GM12878 (cell line): ENCODE measurements at regions not wholly inside any gene's neighbourhood (a gene's known extent, or its start where the extent isn't known, plus 50 kb on each side); places are given as distances from the start of the nearest gene placed in this dataset.

Source experiments
- ATAC-seq: fragments of 200-7000 bp; cut with Tn5 transposase; 3 replicates; pipeline ENCODE4 v1.9.1; 2020; ENCODE audit warnings: mild to moderate bottlenecking, moderate library complexity
- BruUV-seq: library from RNA; stranded (reverse); fragments of 400-500 nt; replicated peaks from 2 replicates; lab custom pipeline; 2021; lab: Mats Ljungman, UMichigan
- CTCF ChIA-PET: fragments of 300-600 bp; sonication (Branson Sonifier 250); formaldehyde crosslinking; extraction: SDS; loops from one replicate; lab custom pipeline; 2021; ENCODE audit warnings: inconsistent platforms; lab: Yijun Ruan, JAX
- POLR2A ChIA-PET: fragments of 350-600 bp; formaldehyde crosslinking; extraction: SDS; loops from one replicate; lab custom pipeline; 2021; ENCODE audit warnings: inconsistent platforms; lab: Charles Lee
- RAD21 ChIA-PET: fragments of 300-600 bp; sonication (Branson Sonifier 250); formaldehyde crosslinking; loops from one replicate; lab custom pipeline; 2023; ENCODE audit warnings: antibody characterized with exemption; ENCODE audit not compliant: unreplicated experiment; lab: Charles Lee
- SMC1A ChIA-PET: fragments of 300-600 bp; sonication (Branson Sonifier 250); formaldehyde crosslinking; loops from one replicate; lab custom pipeline; 2023; ENCODE audit not compliant: unreplicated experiment, uncharacterized antibody; lab: Charles Lee
- DNase-seq: peaks from one replicate; pipeline ENCODE4 v3.0.0-alpha.2; 2011; ENCODE audit warnings: low read depth, low spot score
- FAIRE-seq: peaks from 3 replicates; lab custom pipeline; 2011; peaks lifted over from hg19 to GRCh38; lab: Jason Lieb, UNC
- H2AFZ ChIP-seq: 2 replicates; pipeline ENCODE4 v1.6.0; 2011; ENCODE audit warnings: low read depth, low read length, control low read depth; ENCODE audit not compliant: control insufficient read depth
- H3K27ac ChIP-seq: 2 replicates; pipeline ENCODE4 v1.5.1; 2011; ENCODE audit warnings: control low read depth; ENCODE audit not compliant: control insufficient read depth, insufficient read depth
- H3K27me3 ChIP-seq, 2 experiments: replicated peaks in 1 of 2; 2 replicates each; pipeline versions ENCODE4 v1.6.0 to v1.6.1; 2011; ENCODE audit warnings: low read length in 1 of 2; ENCODE audit not compliant: control insufficient read depth in 2 of 2, insufficient read depth in 2 of 2
- H3K36me3 ChIP-seq, 2 experiments: 2 replicates each; pipeline ENCODE4 v1.5.1; 2011; ENCODE audit warnings: low read length in 1 of 2; ENCODE audit not compliant: control insufficient read depth in 2 of 2, insufficient read depth in 2 of 2
- H3K4me1 ChIP-seq: 2 replicates; pipeline ENCODE4 v1.6.1; 2011; ENCODE audit warnings: mild to moderate bottlenecking, low read length, moderate library complexity, mixed read lengths; ENCODE audit not compliant: control insufficient read depth, insufficient read depth
- H3K4me2 ChIP-seq: 2 replicates; pipeline ENCODE4 v1.6.0; 2011; ENCODE audit warnings: control low read depth; ENCODE audit not compliant: control insufficient read depth, insufficient read depth
- H3K4me3 ChIP-seq: fragments of 200-600 bp; sonication (generic); 2 replicates; pipeline ENCODE4 v1.5.1; 2016
- H3K79me2 ChIP-seq: 2 replicates; pipeline ENCODE4 v1.6.0; 2011; ENCODE audit warnings: low read length; ENCODE audit not compliant: control insufficient read depth, insufficient read depth
- H3K9ac ChIP-seq: 2 replicates; pipeline ENCODE4 v1.8.0; 2011; ENCODE audit warnings: low read length, control low read depth, mixed read lengths; ENCODE audit not compliant: control insufficient read depth, insufficient read depth
- H3K9me3 ChIP-seq: replicated peaks from 3 replicates; pipeline ENCODE4 v1.5.1; 2011; ENCODE audit warnings: mild to moderate bottlenecking, low read length; ENCODE audit not compliant: control insufficient read depth, insufficient read depth
- H4K20me1 ChIP-seq: 2 replicates; pipeline ENCODE4 v1.6.0; 2011; ENCODE audit not compliant: control insufficient read depth, insufficient read depth
- E2F8 ChIP-seq: fragments of 450-650 bp; IDR thresholded peaks from 2 replicates; pipeline ENCODE4 v1.6.1; 2018; ENCODE audit warnings: mild to moderate bottlenecking, low read depth, moderate library complexity; ENCODE audit not compliant: partially characterized antibody
- NFXL1 ChIP-seq: fragments of 450-650 bp; IDR thresholded peaks from 2 replicates; pipeline ENCODE4 v1.6.1; 2017; ENCODE audit warnings: antibody characterized with exemption, mild to moderate bottlenecking, borderline replicate concordance
- NR2C2 ChIP-seq: IDR thresholded peaks from 2 replicates; pipeline ENCODE4 v1.6.1; 2011; ENCODE audit warnings: borderline replicate concordance, low read depth; ENCODE audit not compliant: control insufficient read depth, insufficient read length
- TAF1 ChIP-seq: IDR thresholded peaks from 2 replicates; pipeline ENCODE4 v1.6.1; 2011; ENCODE audit warnings: mild to moderate bottlenecking, low read depth, low read length, borderline replicate concordance
- TCF3 ChIP-seq: IDR thresholded peaks from 2 replicates; pipeline ENCODE4 v1.6.1; 2012; ENCODE audit warnings: low read depth, mild to moderate bottlenecking, low read length, borderline replicate concordance; ENCODE audit not compliant: insufficient read depth
- WGBS: methylation state at CpG from one replicate; pipeline ENCODE4 v1.1.6; 2016; ENCODE audit warnings: low lambda C conversion rate; ENCODE audit not compliant: insufficient replicate concordance, insufficient coverage; ENCODE audit errors: missing lambda C conversion rate; 5-methylcytosine and 5-hydroxymethylcytosine counted together
- in situ Hi-C: fragments of 300-500 bp; cut with MboI; formaldehyde crosslinking; loops from 9 replicates; pipeline ENCODE4 v1.14.3; 2018; ENCODE audit warnings: mixed read lengths
- intact Hi-C: fragments of 100-400 bp; cut with micrococcal nuclease; formaldehyde crosslinking; loops from one replicate; pipeline ENCODE4 v1.14.2; 2022; ENCODE audit not compliant: unreplicated experiment
- TF ChIP-seq, protein P1 (sequence below): IDR thresholded peaks from 2 replicates; pipeline ENCODE4 v1.6.1; 2012; ENCODE audit warnings: low read depth, low read length, improper control_type of control experiment
- TF ChIP-seq, protein P2 (sequence below): IDR thresholded peaks from 2 replicates; pipeline ENCODE4 v1.6.1; 2012; ENCODE audit warnings: low read length, inconsistent platforms
- TF ChIP-seq, protein P3 (sequence below): fragments of 450-650 bp; IDR thresholded peaks from 2 replicates; pipeline ENCODE4 v1.6.1; 2017; ENCODE audit warnings: borderline replicate concordance

DNA sequence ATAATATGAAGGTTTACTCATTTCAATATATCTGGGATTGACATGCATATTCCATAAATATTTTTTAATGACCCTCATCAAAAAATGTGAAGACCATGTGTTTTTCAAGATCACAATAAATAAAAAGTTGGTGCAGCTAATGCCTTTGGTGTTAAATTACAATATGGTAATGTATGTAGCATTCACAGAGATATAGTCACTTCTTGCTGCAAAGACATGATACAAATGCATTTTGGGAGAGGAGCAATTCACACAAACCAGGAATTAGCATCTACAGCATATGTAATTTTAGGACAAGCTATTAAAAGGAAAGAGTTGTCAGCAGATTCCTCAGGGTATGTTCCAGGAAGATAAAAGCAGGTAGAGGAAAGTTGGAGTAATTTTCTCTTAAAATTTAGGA lies 734.5 kb upstream of the HTR2C start (continued):
- no peak for TF ChIP-seq NFXL1
- TF ChIP-seq, protein P1, sequence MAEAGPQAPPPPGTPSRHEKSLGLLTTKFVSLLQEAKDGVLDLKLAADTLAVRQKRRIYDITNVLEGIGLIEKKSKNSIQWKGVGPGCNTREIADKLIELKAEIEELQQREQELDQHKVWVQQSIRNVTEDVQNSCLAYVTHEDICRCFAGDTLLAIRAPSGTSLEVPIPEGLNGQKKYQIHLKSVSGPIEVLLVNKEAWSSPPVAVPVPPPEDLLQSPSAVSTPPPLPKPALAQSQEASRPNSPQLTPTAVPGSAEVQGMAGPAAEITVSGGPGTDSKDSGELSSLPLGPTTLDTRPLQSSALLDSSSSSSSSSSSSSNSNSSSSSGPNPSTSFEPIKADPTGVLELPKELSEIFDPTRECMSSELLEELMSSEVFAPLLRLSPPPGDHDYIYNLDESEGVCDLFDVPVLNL = no peak
- TF ChIP-seq E2F8 = no peak
- TF ChIP-seq, all 136 proteins: peak for 0

DNA sequence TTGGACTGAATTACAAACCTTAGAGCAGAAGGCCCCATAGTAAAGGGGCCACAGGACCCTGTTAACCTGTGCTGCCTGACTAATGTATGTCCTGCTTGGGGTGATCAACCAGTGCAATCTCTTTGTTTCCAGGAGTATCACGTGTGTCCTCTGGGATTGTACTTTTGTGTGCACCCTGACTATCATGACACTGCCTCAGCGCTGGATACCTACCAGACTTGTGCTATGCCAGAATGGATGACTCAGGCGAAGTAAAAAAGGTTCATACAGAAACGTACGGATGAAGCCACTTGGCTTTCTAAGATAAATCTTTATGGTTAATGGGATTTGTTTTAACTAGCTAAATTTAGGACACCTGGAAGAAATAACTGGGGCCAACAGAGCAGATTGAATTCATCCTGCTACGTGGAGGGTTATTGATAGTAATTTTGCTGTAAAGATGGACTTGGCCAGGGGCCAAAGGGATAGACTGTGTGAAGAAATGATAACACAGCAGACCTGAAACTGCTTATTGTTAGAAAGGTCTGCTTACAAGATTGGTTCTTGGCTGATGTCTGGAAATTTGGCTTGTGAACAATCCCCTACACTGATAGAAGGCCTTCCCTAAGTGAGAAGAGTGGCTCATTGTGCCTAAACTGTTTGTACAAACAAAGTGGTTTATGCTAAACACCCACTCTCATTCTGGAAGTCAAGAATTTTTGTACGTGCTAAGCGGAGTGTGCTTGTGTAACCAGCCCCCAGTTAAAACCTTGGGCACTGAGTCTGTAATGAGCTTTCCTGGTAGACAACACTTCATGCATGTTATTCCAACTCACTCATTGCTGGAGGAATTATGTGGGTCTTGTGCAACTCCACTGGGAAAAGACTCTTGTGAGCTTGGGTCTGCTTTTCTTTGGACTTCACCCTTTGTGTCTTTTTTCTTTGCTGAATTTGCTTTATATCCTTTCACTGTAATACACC lies 750.5 kb upstream of the HTR2C start:
- Histone ChIP-seq H3K4me1 (no peaks in the 10 kb centered on the region), H3K4me3 (no peak overlapping the region), H3K27me3 (no peaks in the 10 kb centered on the region), H3K9ac (no peak overlapping the region), H3K4me2 (no peak overlapping the region), H2AFZ (no peak overlapping the region), H4K20me1 (no peaks in the 10 kb centered on the region), H3K9me3 (no peaks in the 10 kb centered on the region), H3K27ac (no peak overlapping the region), H3K36me3 (no peaks in the 10 kb centered on the region), H3K79me2 (no peaks in the 10 kb centered on the region)
- no TSS peak for BruUV-seq
- in situ Hi-C loops = no loop called here
- DNase-seq = no peak
- RAD21 ChIA-PET = no interaction called here
- ATAC-seq = no peak
- WGBS = 31% methylated on average over 8 of the region's 8 CpGs
- CTCF ChIA-PET = no interaction called here
- intact Hi-C loops = no loop called here
- no peak for FAIRE-seq
- TF ChIP-seq TAF1 (no peak), E2F8 (no peak), TCF3 (no peak), NR2C2 (no peak)
- TF ChIP-seq, protein P2, sequence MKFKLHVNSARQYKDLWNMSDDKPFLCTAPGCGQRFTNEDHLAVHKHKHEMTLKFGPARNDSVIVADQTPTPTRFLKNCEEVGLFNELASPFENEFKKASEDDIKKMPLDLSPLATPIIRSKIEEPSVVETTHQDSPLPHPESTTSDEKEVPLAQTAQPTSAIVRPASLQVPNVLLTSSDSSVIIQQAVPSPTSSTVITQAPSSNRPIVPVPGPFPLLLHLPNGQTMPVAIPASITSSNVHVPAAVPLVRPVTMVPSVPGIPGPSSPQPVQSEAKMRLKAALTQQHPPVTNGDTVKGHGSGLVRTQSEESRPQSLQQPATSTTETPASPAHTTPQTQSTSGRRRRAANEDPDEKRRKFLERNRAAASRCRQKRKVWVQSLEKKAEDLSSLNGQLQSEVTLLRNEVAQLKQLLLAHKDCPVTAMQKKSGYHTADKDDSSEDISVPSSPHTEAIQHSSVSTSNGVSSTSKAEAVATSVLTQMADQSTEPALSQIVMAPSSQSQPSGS = no peak
- TF ChIP-seq, protein P3, sequence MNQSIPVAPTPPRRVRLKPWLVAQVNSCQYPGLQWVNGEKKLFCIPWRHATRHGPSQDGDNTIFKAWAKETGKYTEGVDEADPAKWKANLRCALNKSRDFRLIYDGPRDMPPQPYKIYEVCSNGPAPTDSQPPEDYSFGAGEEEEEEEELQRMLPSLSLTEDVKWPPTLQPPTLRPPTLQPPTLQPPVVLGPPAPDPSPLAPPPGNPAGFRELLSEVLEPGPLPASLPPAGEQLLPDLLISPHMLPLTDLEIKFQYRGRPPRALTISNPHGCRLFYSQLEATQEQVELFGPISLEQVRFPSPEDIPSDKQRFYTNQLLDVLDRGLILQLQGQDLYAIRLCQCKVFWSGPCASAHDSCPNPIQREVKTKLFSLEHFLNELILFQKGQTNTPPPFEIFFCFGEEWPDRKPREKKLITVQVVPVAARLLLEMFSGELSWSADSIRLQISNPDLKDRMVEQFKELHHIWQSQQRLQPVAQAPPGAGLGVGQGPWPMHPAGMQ = no peak
- SMC1A ChIA-PET = no interaction called here
- POLR2A ChIA-PET = no interaction called here
